ENCODE measurements at regions not wholly inside any gene's neighbourhood (a gene's known extent, or its start where the extent isn't known, plus 50 kb on each side); places are given as distances from the start of the nearest gene placed in this dataset.

DNA sequence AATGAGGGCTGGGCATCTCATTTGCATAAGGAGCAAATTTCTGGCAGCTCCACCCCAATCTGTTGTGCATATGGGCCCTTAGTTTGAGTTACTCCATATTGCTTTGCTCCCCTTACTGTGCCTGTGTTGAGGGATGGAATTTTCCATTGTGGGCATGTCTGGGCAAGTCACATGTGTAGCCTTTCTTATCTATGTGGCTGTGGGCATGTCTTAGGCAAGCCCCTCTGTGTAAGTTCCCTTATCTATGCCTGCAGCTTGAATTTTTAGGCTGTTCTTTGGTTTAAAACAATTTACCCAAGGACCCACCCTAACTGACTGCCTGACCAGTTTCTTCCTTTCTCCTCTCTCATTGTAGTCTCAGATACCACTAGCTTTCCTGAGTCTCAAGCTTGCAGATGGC lies 405.7 kb upstream of the NCAM2 start:
- no peaks in the 10 kb centered on the region for H3K27me3 ChIP-seq (replicated peaks; ENCODE audit: insufficient read depth)
- TF ChIP-seq, protein P1, sequence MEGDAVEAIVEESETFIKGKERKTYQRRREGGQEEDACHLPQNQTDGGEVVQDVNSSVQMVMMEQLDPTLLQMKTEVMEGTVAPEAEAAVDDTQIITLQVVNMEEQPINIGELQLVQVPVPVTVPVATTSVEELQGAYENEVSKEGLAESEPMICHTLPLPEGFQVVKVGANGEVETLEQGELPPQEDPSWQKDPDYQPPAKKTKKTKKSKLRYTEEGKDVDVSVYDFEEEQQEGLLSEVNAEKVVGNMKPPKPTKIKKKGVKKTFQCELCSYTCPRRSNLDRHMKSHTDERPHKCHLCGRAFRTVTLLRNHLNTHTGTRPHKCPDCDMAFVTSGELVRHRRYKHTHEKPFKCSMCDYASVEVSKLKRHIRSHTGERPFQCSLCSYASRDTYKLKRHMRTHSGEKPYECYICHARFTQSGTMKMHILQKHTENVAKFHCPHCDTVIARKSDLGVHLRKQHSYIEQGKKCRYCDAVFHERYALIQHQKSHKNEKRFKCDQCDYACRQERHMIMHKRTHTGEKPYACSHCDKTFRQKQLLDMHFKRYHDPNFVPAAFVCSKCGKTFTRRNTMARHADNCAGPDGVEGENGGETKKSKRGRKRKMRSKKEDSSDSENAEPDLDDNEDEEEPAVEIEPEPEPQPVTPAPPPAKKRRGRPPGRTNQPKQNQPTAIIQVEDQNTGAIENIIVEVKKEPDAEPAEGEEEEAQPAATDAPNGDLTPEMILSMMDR (IDR thresholded peaks at IDR 0.05) = no peak
- no peak overlapping the region for H3K27ac ChIP-seq
- H3K4me1 ChIP-seq (ENCODE audit: control insufficient read depth in 1 of 2, low read depth in 2 of 2) = no peaks in the 10 kb centered on the region
- DNase-seq (ENCODE audit: low spot score) (no peak), ATAC-seq (ENCODE audit: insufficient number of reproducible peaks, low FRiP score, low read depth) (no peak)
- no peaks in the 10 kb centered on the region for H3K36me3 ChIP-seq
- H3K4me3 ChIP-seq = no peak overlapping the region
- no peaks in the 10 kb centered on the region for H3K9me3 ChIP-seq

DNA sequence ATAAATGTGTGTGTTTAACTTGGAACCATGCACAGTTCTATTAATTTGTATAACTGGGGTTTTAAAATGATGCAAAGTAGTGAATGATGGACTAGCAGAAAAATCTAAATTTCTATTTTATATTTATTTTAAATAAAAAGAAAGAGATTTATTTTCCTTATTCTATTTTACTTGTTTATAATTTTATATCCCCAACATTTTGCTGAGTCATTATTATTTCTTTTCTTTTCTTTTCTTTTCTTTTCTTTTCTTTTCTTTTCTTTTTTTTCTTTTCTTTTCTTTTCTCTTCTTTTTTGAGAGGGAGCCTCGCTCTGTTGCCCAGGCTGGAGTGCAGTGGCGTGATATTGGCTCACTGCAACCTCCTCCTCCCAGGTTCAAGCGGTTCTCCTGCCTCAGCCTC lies 395.0 kb upstream of the NCAM2 start:
- Histone ChIP-seq H3K4me3 (no peak overlapping the region), H3K4me1 (ENCODE audit: control insufficient read depth in 1 of 2, low read depth in 2 of 2) (no peaks in the 10 kb centered on the region), H3K9me3 (no peaks in the 10 kb centered on the region), H3K36me3 (no peaks in the 10 kb centered on the region), H3K27ac (no peak overlapping the region), H3K27me3 (replicated peaks; ENCODE audit: insufficient read depth) (no peaks in the 10 kb centered on the region)
- ATAC-seq (ENCODE audit: insufficient number of reproducible peaks, low FRiP score, low read depth) (no peak), DNase-seq (ENCODE audit: low spot score) (no peak)
- TF ChIP-seq, protein P1 (IDR thresholded peaks at IDR 0.05) = no peak

DNA sequence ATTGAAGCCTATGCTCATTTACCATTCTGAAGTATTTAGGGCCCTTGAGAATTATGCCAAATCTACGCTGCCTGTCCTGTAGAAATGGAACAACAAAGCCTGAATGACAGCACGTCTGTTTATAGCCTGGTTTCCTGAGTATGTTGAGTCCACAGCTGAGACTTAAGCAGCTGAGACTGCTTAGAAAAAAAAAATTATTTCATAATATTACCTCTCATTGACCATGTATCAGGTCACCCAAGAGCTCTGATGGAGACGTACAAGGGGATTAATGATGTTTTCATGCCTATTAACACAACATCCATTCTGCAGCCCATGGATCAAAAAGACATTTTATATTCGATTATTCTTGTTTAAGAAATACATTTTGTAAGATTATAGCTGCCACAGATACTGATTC lies 387.2 kb upstream of the NCAM2 start:
- TF ChIP-seq, protein P1 (IDR thresholded peaks at IDR 0.05) = no peak
- no peak for ATAC-seq (ENCODE audit: insufficient number of reproducible peaks, low FRiP score, low read depth)
- Histone ChIP-seq H3K36me3 (no peaks in the 10 kb centered on the region), H3K9me3 (no peaks in the 10 kb centered on the region), H3K4me3 (no peak overlapping the region), H3K27me3 (replicated peaks; ENCODE audit: insufficient read depth) (no peaks in the 10 kb centered on the region), H3K4me1 (ENCODE audit: control insufficient read depth in 1 of 2, low read depth in 2 of 2) (no peaks in the 10 kb centered on the region), H3K27ac (no peak overlapping the region)
- DNase-seq (ENCODE audit: low spot score) = no peak

DNA sequence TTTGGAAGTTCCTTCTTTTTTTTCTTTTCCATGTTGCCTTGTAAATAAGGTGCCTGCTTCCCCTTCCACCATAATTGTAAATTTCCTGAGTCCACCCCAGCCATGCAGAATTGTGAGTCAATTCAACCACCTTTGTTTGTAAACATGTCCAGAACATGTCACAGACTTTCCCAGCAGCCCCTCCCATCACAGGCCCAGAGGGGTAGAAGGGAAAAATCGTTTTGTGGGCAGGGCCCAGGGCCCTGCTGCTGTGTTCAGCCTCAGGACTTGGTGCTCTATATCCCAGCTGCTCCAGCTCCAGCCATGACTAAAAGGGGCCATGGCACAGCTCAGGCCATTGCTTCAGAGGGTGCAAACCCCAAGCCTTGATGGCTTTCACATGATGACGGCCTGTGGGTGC lies 384.6 kb upstream of the NCAM2 start:
- ATAC-seq (ENCODE audit: insufficient number of reproducible peaks, low FRiP score, low read depth) = no peak
- TF ChIP-seq, protein P1 (IDR thresholded peaks at IDR 0.05) = no peak
- Histone ChIP-seq H3K27me3 (replicated peaks; ENCODE audit: insufficient read depth) (no peaks in the 10 kb centered on the region), H3K36me3 (no peaks in the 10 kb centered on the region), H3K4me1 (ENCODE audit: control insufficient read depth in 1 of 2, low read depth in 2 of 2) (no peaks in the 10 kb centered on the region), H3K9me3 (no peaks in the 10 kb centered on the region), H3K27ac (no peak overlapping the region), H3K4me3 (no peak overlapping the region)
- DNase-seq (ENCODE audit: low spot score) = no peak

DNA sequence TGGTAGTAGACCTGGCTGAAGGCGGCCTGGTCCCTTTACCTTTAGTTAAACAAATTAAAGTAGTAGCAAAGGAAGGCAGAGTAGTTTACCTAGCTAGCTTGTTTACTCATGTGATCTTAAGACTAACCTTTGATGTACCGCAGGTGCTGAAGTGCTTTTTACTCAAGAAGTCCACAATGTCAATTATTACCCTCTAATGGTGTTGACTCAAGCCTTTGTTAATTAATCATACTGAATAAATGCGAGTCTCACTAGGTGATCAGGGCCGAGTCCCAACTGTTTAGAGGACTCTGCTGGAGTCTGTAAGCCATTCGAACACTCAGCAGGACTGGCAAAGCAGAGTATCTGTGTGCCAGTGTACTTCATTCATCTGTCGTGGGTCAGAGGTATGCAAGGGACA lies 381.1 kb upstream of the NCAM2 start:
- Histone ChIP-seq H3K27ac (no peak overlapping the region), H3K4me1 (ENCODE audit: control insufficient read depth in 1 of 2, low read depth in 2 of 2) (no peaks in the 10 kb centered on the region), H3K36me3 (no peaks in the 10 kb centered on the region), H3K27me3 (replicated peaks; ENCODE audit: insufficient read depth) (no peaks in the 10 kb centered on the region), H3K4me3 (no peak overlapping the region), H3K9me3 (no peaks in the 10 kb centered on the region)
- ATAC-seq (ENCODE audit: insufficient number of reproducible peaks, low FRiP score, low read depth) = no peak
- TF ChIP-seq, protein P1 (IDR thresholded peaks at IDR 0.05) = no peak
- DNase-seq (ENCODE audit: low spot score) = no peak
